Mucosa of rectum (tissue), 2 donors: ENCODE measurements at regions not wholly inside any gene's neighbourhood (a gene's known extent, or its start where the extent isn't known, plus 50 kb on each side); places are given as distances from the start of the nearest gene placed in this dataset.

Experiments
- H3K27ac ChIP-seq, 2 donors: one replicate each; pipeline ENCODE4 v1.7.0; 2013; ENCODE audit warnings: inconsistent platforms in 2 of 2, low read depth in 2 of 2, low read length in 2 of 2
- H3K27me3 ChIP-seq, 2 donors: one replicate each; pipeline ENCODE4 v1.7.0; 2013; ENCODE audit warnings: low read length in 2 of 2; ENCODE audit not compliant: control insufficient read depth in 2 of 2, insufficient read depth in 2 of 2
- H3K36me3 ChIP-seq, 2 donors: one replicate each; pipeline ENCODE4 v1.7.0; 2013; ENCODE audit warnings: low read length in 2 of 2; ENCODE audit not compliant: control insufficient read depth in 2 of 2, insufficient read depth in 2 of 2
- H3K4me1 ChIP-seq, 2 donors: one replicate each; pipeline ENCODE4 v1.7.0; 2013; ENCODE audit warnings: low read length in 2 of 2, mild to moderate bottlenecking in 1 of 2; ENCODE audit not compliant: control insufficient read depth in 2 of 2, insufficient read depth in 2 of 2
- H3K4me3 ChIP-seq, 2 donors: one replicate each; pipeline ENCODE4 v1.7.0; 2013; ENCODE audit warnings: low read length in 2 of 2
- H3K9ac ChIP-seq, 2 donors: one replicate each; pipeline ENCODE4 v1.7.0; 2013; ENCODE audit warnings: low read length in 2 of 2, low read depth in 1 of 2, mild to moderate bottlenecking in 1 of 2
- H3K9me3 ChIP-seq, 2 donors: one replicate each; pipeline ENCODE4 v1.7.0; 2013; ENCODE audit warnings: low read length in 2 of 2; ENCODE audit not compliant: control insufficient read depth in 2 of 2
- donor health status: healthy.
- donor health status: Normal muscosa, but diverticular disease.

DNA sequence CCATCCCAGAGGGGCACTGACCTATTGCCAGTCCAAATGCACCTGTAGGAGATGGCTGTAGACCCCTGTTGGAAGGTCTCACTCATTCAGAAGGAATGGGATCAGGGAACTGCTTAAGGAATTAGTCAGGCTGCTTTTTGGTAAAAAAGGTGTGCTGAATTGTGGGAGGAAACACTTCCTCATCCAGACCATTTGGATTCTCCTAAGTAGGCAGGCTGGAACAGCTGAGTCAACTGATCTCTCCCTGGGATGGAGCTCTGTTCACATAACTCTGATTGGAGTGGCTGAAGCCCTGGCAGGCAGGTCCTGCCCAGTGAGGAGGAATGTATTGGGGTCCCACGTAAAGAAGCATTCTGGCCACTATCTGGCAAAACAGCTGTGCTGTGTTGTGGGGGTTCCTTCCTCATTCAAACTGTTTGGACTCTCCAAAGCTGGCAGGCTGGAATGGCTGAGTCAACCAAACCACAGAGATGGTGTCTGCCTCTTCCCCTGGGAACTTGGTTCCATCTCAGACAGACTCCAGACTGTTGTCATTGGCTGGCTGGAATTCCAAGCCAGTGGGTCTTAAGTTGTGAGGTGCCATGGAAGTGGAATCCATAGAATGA is 70.7 kb upstream of the PDC start:
- no peaks in the 10 kb centered on the region for H3K27me3 ChIP-seq

DNA sequence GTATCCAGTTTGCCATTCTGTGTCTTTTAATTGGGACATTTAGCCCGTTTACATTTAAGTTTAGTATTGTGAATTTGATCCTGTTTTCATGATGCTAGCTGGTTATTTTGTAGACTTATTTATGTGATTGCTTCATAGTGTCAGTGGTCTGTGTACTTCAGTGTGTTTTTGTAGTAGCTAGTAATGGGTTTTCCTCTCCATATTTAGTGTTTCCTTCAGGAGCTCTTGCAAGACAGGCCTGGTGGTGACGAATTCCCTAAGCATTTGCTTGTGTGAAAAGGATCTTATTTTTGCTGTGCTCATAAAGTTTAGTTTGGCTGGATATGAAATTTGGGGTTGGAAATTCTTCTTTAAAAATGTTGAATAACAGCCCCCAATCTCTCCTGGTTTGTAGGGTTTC is 69.2 kb upstream of the PDC start:
- no peak overlapping the region for H3K9ac ChIP-seq
- H3K27me3 ChIP-seq, result no peaks in the 10 kb centered on the region
- no peaks in the 10 kb centered on the region for H3K9me3 ChIP-seq
- no peaks in the 10 kb centered on the region for H3K4me1 ChIP-seq
- no peak overlapping the region for H3K27ac ChIP-seq
- H3K36me3 ChIP-seq, result no peaks in the 10 kb centered on the region
- H3K4me3 ChIP-seq, result no peak overlapping the region

More for the DNA sequence above, 70.7 kb upstream of the PDC start:
- Histone ChIP-seq H3K4me3 (no peak overlapping the region), H3K27ac (no peak overlapping the region), H3K36me3 (no peaks in the 10 kb centered on the region), H3K4me1 (no peaks in the 10 kb centered on the region), H3K9ac (no peak overlapping the region), H3K9me3 (no peaks in the 10 kb centered on the region)

DNA sequence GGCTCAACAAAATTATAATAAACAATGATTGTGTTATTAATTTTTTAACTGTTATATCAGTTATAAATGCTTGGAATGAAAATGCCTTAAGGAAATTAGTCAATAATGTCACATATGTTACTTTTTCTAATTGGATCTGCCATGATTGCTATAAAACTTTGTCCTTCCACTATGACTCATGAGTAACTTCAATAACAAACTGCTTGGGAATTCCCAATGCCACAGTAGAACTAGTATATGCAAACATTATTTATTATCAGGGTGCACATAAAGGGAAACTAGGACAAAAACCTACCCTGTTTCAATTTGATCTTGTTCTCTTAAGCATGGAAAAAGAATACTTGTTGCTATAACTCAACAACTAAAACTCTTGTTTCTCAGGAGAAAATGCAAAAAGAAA is 59.1 kb upstream of the PDC start:
- Histone ChIP-seq H3K27me3 (no peaks in the 10 kb centered on the region), H3K27ac (no peak overlapping the region), H3K9me3 (peaks cover 4 to 11% of the 10 kb centered on the region in 2 donors), H3K9ac (no peak overlapping the region), H3K36me3 (no peaks in the 10 kb centered on the region), H3K4me3 (no peak overlapping the region), H3K4me1 (no peaks in the 10 kb centered on the region)

DNA sequence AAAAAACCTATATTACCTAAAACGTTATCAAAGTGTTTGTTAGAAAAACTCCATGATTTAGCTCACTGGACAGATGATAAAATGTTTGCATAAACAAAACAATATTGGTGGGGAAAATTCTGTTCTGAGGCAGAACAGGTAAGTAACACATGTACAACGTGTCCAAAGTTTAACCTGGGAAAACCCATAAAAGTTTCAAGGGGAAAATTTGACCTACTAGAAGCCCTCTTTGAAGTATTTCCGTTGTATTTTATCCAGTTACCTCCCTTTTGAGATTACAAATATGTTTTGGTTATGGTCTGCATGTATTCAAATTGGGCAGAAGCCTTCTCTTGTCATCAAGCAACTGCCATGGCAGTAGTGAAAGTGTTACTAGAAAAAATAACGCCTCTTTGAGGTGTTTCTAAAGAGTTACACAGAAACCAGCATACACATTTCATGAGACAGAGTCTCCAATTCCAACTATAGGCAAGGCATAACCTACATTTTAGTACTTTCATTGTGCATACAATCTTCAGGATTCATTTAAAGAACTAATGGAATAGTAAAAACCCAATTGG is 58.0 kb upstream of the PDC start:
- H3K27me3 ChIP-seq, result no peaks in the 10 kb centered on the region
- no peak overlapping the region for H3K27ac ChIP-seq
- no peak overlapping the region for H3K4me3 ChIP-seq
- H3K4me1 ChIP-seq, result no peaks in the 10 kb centered on the region
- no peaks in the 10 kb centered on the region for H3K36me3 ChIP-seq
- no peak overlapping the region for H3K9ac ChIP-seq
- H3K9me3 ChIP-seq, result peaks cover 4 to 7% of the 10 kb centered on the region in 2 donors

DNA sequence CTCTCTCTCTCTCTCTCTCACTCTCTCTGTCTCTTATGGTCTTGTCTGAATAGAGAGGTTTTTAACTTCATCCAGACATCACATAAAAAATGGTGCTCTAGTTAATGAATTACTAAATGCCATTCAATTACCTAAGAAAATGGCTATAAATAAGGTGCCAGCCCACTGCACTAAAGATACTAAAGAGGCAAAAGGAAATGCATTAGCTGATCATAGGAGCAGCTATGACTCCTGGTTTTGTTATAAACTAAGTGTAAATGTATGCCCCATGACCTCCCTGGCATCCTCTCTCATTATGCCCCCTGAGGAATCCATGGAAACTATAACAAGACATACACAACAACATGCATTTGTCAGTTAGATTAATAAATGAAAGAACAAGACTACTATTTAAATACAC is 57.5 kb upstream of the PDC start:
- H3K27ac ChIP-seq, result no peak overlapping the region
- H3K4me3 ChIP-seq, result no peak overlapping the region
- no peaks in the 10 kb centered on the region for H3K4me1 ChIP-seq
- H3K27me3 ChIP-seq, result no peaks in the 10 kb centered on the region
- H3K36me3 ChIP-seq, result no peaks in the 10 kb centered on the region
- peaks cover under 1 to 3% of the 10 kb centered on the region in 2 donors for H3K9me3 ChIP-seq
- H3K9ac ChIP-seq, result no peak overlapping the region

DNA sequence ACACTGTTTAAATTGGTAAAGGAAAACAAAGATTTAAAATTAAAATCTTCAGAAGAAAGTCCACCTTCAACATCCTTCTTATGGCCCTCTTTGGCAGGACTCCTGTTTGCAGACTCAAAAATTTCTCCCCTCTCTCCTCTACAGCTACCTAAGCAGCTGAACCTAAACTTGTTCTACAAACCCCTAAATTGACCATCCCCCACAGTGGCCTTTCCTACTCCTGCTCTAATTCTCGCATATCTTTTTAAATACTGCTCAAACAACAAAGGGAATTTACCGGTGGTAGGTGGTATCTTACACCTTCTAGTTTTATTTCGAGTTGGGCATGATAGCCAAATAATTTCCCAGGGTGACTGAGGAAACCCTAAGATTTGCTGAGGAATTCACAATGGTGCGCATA is 53.5 kb upstream of the PDC start:
- Histone ChIP-seq H3K4me3 (no peak overlapping the region), H3K36me3 (no peaks in the 10 kb centered on the region), H3K4me1 (no peaks in the 10 kb centered on the region), H3K27me3 (no peaks in the 10 kb centered on the region), H3K27ac (no peak overlapping the region), H3K9me3 (no peaks in the 10 kb centered on the region), H3K9ac (no peak overlapping the region)

DNA sequence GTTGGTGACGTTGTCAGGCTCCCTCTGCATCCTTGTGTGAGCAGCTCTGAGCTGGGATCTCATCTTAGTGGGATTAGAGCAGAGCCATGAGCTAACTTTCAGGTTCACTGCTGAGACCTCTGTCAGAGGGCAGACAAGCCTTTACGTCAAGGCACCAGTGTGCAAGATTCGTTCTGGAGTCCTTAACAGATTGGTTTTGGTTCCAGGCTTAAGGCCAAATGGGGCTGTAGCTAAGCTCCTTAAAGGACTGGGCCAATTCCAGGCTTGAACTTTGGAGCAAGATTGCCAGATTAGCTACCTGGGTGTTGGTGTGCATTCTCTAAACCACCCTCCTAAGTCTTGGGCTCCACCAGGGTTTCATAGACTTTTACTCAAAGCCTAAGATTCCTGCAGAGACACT is 52.6 kb upstream of the PDC start:
- H3K9me3 ChIP-seq, result no peaks in the 10 kb centered on the region
- no peak overlapping the region for H3K4me3 ChIP-seq
- no peaks in the 10 kb centered on the region for H3K27me3 ChIP-seq
- H3K4me1 ChIP-seq, result no peaks in the 10 kb centered on the region
- no peak overlapping the region for H3K9ac ChIP-seq
- H3K27ac ChIP-seq, result no peak overlapping the region
- no peaks in the 10 kb centered on the region for H3K36me3 ChIP-seq

DNA sequence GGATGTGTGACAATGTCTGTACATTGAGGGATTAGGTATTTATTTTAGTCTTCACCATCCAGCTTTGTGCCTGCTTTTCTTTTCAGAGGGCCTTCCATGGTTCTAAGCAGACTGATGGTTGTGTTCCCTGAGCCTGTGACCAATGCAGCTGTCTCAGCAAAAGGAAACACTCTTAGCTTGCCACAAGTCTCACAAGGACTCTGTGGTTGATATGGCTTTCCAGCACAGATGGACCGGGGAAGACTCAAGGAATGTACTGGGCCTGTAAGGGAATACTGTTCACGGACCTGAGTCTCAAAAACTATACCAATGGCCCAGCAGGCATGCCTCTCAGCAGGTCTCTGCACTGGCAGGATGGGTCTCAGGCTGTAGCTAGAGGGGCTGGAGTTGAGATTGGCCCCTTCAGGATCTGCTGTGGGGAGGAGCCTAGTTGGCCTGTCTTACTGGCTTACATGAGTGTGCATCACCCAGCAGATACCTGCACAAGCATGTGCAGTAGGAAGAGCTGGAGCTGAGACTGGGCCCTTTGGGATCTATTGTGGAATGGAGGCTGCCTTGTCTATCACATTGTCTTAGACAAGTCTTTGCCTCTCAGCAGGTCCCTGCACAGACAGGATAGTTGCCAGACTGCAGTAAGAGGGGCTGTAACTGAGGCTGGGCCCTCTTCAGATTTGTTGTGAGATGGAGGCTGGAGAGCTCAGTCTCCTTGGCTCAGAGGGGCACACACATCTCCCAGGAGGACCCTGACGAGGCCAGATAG is 52.0 kb upstream of the PDC start:
- H3K9me3 ChIP-seq, result no peaks in the 10 kb centered on the region
- no peaks in the 10 kb centered on the region for H3K36me3 ChIP-seq
- H3K27ac ChIP-seq, result no peak overlapping the region
- H3K4me1 ChIP-seq, result no peaks in the 10 kb centered on the region
- H3K9ac ChIP-seq, result no peak overlapping the region
- H3K4me3 ChIP-seq, result no peak overlapping the region
- no peaks in the 10 kb centered on the region for H3K27me3 ChIP-seq

DNA sequence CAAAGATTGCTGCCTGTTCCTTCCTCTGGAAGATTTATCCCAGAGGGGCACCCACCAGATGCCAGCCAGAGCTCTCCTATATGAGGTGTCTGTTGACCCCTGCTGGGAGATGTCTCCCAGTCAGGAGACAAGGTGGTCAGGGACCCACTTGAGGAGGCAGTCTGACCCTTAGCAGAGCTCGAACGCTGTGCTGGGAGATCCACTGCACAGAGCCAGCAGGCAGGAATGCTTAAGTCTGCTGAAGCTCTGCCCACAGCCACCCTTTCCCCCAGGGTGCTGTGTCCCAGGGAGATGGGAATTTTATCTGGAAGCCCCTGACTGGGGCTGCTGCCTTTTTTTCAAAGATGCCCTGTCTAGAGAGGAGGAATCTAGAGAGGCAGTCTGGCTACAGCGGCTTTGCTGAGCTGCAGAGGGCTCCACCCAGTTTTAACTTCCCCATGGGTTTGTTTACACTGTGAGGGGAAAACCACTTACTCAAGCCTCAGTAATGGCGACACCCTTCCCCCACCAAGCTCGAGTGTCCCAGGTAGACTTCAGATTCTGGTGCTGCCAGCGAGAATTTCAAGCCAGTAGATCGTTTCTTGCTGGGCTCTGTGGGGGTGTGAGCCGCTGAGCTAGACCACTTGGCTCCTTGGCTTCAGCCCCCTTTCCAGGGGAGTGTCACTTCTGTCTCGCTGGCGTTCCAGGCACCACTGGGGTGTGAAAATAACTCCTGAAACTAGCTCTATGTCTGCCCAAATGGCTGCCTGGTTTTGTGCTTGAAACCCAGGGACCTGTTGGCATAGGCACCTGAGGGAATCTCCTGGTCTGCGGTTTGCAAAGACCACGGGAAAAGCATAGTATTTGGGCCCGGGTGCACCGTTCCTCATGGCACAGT is 51.1 kb upstream of the PDC start:
- Histone ChIP-seq H3K27ac (no peak overlapping the region), H3K9me3 (no peaks in the 10 kb centered on the region)

More for the DNA sequence above, 51.1 kb upstream of the PDC start:
- H3K9ac ChIP-seq, result no peak overlapping the region
- H3K4me3 ChIP-seq, result no peak overlapping the region
- H3K36me3 ChIP-seq, result no peaks in the 10 kb centered on the region
- no peaks in the 10 kb centered on the region for H3K27me3 ChIP-seq
- no peaks in the 10 kb centered on the region for H3K4me1 ChIP-seq
